Activated B cell treated with CpG ODN at 0.5 μM for 24 hours (primary cell): ENCODE measurements at regions not wholly inside any gene's neighbourhood (a gene's known extent, or its start where the extent isn't known, plus 50 kb on each side); places are given as distances from the start of the nearest gene placed in this dataset.

Experiments
- ATAC-seq: fragments of 200-7000 bp; cut with Tn5 transposase; one replicate; pipeline ENCODE4 v1.10.0; 2021; ENCODE audit warnings: low read depth, mild to moderate bottlenecking, moderate library complexity
- CTCF ChIA-PET: fragments of 350-600 bp; sonication (Branson Sonifier 250); formaldehyde crosslinking; loops from one replicate; lab custom pipeline; 2021; ENCODE audit warnings: antibody characterized with exemption; lab: Charles Lee
- POLR2A ChIA-PET: fragments of 350-600 bp; sonication (Branson Sonifier 250); formaldehyde crosslinking; loops from one replicate; lab custom pipeline; 2021; ENCODE audit warnings: antibody characterized with exemption; lab: Charles Lee
- DNase-seq: peaks from one replicate; pipeline ENCODE4 v3.0.0; 2022
- H3K27ac Mint-ChIP-seq: one replicate; pipeline ENCODE4 v1.8.0; 2020; ENCODE audit warnings: mixed read lengths
- H3K27me3 Mint-ChIP-seq: one replicate; pipeline ENCODE4 v1.8.0; 2021; ENCODE audit warnings: mixed read lengths
- H3K36me3 Mint-ChIP-seq: one replicate; pipeline ENCODE4 v1.8.0; 2021; ENCODE audit warnings: low read depth, mixed read lengths
- H3K4me1 Mint-ChIP-seq: one replicate; pipeline ENCODE4 v1.8.0; 2021; ENCODE audit warnings: mixed read lengths
- H3K4me3 Mint-ChIP-seq: one replicate; pipeline ENCODE4 v1.8.0; 2020; ENCODE audit warnings: mild to moderate bottlenecking, mixed read lengths
- H3K9me3 Mint-ChIP-seq: one replicate; pipeline ENCODE4 v1.8.0; 2020; ENCODE audit warnings: mixed read lengths
- intact Hi-C: fragments of 100-400 bp; cut with micrococcal nuclease; formaldehyde crosslinking; loops from one replicate; pipeline ENCODE4 v1.15.1; 2024
- TF ChIP-seq, protein P1 (sequence below): fragments of 200-600 bp; IDR thresholded peaks from one replicate; pipeline ENCODE4 v1.8.0; 2022; ENCODE audit warnings: antibody characterized with exemption, mild to moderate bottlenecking

DNA sequence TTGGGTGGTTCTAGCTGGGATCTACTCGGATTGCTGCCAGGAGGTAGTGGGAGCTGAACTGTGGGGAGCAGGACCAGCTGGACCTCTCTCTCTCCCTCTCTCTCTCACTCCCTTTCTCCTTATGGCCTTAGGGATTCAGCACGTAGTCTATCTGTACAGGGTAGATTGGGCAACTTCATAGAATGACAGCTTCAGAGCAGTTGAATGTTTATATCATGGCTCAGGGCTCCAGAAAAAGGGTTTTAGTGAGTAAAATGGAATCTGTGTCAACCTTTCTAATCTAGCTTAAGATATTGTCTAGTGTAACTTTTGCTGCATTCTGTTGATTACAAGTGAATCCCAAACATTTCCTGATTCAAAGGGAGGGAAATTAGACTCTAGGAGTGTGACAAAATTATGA, 127.7 kb upstream of the PDGFD start:
- ATAC-seq (no peak), DNase-seq (no peak)
- CTCF ChIA-PET, result no interaction called here
- Mint-ChIP-seq H3K27ac (no peak overlapping the region), H3K27me3 (no peaks in the 10 kb centered on the region), H3K4me3 (no peak overlapping the region), H3K4me1 (no peaks in the 10 kb centered on the region), H3K9me3 (no peaks in the 10 kb centered on the region), H3K36me3 (no peaks in the 10 kb centered on the region)
- POLR2A ChIA-PET, result no interaction called here
- intact Hi-C loops, result no loop called here
- TF ChIP-seq, protein P1, sequence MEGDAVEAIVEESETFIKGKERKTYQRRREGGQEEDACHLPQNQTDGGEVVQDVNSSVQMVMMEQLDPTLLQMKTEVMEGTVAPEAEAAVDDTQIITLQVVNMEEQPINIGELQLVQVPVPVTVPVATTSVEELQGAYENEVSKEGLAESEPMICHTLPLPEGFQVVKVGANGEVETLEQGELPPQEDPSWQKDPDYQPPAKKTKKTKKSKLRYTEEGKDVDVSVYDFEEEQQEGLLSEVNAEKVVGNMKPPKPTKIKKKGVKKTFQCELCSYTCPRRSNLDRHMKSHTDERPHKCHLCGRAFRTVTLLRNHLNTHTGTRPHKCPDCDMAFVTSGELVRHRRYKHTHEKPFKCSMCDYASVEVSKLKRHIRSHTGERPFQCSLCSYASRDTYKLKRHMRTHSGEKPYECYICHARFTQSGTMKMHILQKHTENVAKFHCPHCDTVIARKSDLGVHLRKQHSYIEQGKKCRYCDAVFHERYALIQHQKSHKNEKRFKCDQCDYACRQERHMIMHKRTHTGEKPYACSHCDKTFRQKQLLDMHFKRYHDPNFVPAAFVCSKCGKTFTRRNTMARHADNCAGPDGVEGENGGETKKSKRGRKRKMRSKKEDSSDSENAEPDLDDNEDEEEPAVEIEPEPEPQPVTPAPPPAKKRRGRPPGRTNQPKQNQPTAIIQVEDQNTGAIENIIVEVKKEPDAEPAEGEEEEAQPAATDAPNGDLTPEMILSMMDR, result no peak

DNA sequence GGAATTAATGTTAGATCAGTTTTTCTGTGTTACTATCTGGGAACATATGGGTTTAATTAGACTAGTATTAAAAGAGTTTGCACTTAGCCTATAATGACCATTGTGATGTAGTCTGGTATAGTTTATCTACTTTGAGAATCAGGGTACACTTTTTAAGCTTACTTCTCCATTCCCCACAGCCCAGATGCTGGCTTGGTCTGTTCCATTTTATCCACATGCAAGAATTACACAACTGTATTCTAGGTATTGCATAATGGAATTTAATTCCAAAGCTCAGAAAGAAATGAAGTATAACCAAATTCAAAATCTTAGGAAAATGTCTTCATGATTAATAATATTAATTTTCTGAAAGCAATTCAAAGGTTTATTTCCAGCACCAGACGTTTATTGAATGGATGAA, 122.2 kb upstream of the PDGFD start:
- TF ChIP-seq, protein P1, result no peak

DNA sequence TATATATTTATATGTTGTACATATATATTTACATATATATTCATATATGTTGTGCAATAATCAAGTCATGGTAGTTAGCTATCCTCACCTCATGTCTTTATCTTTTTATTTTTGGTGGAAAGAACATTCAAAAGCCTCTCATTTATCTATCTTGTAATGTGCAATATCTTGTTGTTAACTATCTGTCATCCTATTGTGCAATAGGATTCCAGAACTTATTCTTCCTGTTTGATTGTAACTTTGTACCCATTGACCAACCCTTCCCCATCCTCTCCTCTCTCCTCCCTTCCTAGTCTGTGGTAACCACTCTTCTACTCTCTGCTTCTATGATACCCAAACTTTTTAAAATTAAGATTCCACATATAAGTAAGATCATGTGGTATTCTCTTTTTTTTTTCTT, 115.6 kb upstream of the PDGFD start:
- ATAC-seq (no peak), DNase-seq (no peak)
- Mint-ChIP-seq H3K4me1 (no peaks in the 10 kb centered on the region), H3K27ac (no peak overlapping the region), H3K36me3 (no peaks in the 10 kb centered on the region), H3K4me3 (no peak overlapping the region), H3K27me3 (no peaks in the 10 kb centered on the region), H3K9me3 (no peaks in the 10 kb centered on the region)
- ChIA-PET POLR2A (no interaction called here), CTCF (no interaction called here)
- TF ChIP-seq, protein P1, result no peak
- intact Hi-C loops, result no loop called here

More for the DNA sequence above, 122.2 kb upstream of the PDGFD start:
- H3K27ac Mint-ChIP-seq, result no peak overlapping the region
- peaks cover 1% of the 10 kb centered on the region for H3K27me3 Mint-ChIP-seq
- no peak for ATAC-seq
- intact Hi-C loops, result no loop called here
- no peak overlapping the region for H3K4me3 Mint-ChIP-seq
- ChIA-PET CTCF (no interaction called here), POLR2A (no interaction called here)
- H3K36me3 Mint-ChIP-seq, result no peaks in the 10 kb centered on the region
- DNase-seq, result no peak
- H3K4me1 Mint-ChIP-seq, result no peaks in the 10 kb centered on the region
- no peaks in the 10 kb centered on the region for H3K9me3 Mint-ChIP-seq

DNA sequence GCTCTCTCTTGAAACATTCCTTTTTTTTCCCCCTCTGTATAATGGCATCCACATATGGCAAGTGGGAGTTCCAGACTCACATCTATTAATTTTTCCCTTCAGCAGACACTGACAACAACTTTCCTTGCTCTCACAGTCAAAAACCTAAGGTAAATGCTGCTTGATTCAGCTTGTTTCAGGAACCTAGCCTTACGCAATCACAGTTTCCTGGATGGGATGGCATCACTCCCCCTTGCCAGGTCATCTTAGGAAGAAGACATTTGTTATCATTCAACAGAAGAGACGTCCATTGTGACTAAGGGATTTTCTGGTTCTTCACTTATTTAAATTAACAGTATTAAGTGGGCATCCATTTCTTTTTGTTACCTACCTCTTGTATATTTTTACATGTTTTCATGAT, 112.0 kb upstream of the PDGFD start:
- H3K36me3 Mint-ChIP-seq, result no peaks in the 10 kb centered on the region
- H3K4me1 Mint-ChIP-seq, result no peaks in the 10 kb centered on the region
- CTCF ChIA-PET, result no interaction called here
- POLR2A ChIA-PET, result no interaction called here
- no peak overlapping the region for H3K27ac Mint-ChIP-seq
- ATAC-seq, result no peak
- H3K9me3 Mint-ChIP-seq, result no peaks in the 10 kb centered on the region
- no peak overlapping the region for H3K4me3 Mint-ChIP-seq
- TF ChIP-seq, protein P1, result no peak
- H3K27me3 Mint-ChIP-seq, result no peaks in the 10 kb centered on the region
- intact Hi-C loops, result no loop called here
- no peak for DNase-seq

DNA sequence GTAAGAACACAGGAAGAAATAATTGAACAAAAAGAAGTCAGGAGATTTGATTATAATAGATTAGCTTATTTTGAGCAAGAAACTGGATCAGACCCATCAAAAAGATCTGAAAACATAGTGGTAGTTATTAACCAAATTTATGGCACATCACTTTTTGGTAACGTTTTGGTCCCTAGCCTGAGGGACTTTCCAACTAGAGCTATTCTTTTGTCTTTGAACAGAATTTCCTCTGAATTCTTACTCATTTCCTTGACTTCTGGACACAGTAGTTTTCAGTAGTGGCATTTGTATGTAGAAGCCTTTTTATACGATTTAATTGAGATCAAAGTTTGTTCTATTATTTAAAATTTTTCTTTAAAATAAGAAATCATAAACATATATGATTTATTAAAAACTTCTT, 96.5 kb upstream of the PDGFD start:
- CTCF ChIA-PET, result no interaction called here
- intact Hi-C loops, result no loop called here
- peaks cover 4% of the 10 kb centered on the region for H3K27me3 Mint-ChIP-seq
- no peaks in the 10 kb centered on the region for H3K36me3 Mint-ChIP-seq
- no peak overlapping the region for H3K27ac Mint-ChIP-seq
- no peak overlapping the region for H3K4me3 Mint-ChIP-seq
- H3K9me3 Mint-ChIP-seq, result no peaks in the 10 kb centered on the region
- DNase-seq (no peak), ATAC-seq (no peak)
- POLR2A ChIA-PET, result no interaction called here
- TF ChIP-seq, protein P1, result no peak
- H3K4me1 Mint-ChIP-seq, result no peaks in the 10 kb centered on the region
